ENCODE measurements at regions not wholly inside any gene's neighbourhood (a gene's known extent, or its start where the extent isn't known, plus 50 kb on each side); places are given as distances from the start of the nearest gene placed in this dataset.

- no peak for TF ChIP-seq EZH2 (IDR thresholded peaks at IDR 0.05; ENCODE audit: low read length)
- TF ChIP-seq CTCF (optimal IDR thresholded peaks at IDR 0.05 in 1 of 3, IDR thresholded peaks at IDR 0.05 in 1 of 3, conservative IDR thresholded peaks at IDR 0.05 in 1 of 3; ENCODE audit: extremely low read depth in 1 of 3, insufficient read depth in 2 of 3, low read length in 3 of 3), result no peak
- Histone ChIP-seq H3K27me3 (ENCODE audit: control insufficient read depth, extremely low read depth, insufficient read depth, low read length) (no peaks in the 10 kb centered on the region), H2AFZ (ENCODE audit: control insufficient read depth, low read length) (no peak overlapping the region), H3K9me3 (ENCODE audit: control insufficient read depth, low read depth, low read length) (peaks cover 3% of the 10 kb centered on the region), H3K36me3 (ENCODE audit: control insufficient read depth in 2 of 2, extremely low read depth in 1 of 2, insufficient read depth in 2 of 2, low read length in 2 of 2) (no peaks in the 10 kb centered on the region), H3K79me2 (ENCODE audit: control insufficient read depth, insufficient read depth, low read length) (no peaks in the 10 kb centered on the region), H3K4me3 (ENCODE audit: control insufficient read depth in 2 of 3, extremely low read depth in 1 of 3, insufficient read depth in 2 of 3, low read depth in 1 of 3, low read length in 3 of 3) (no peak overlapping the region), H4K20me1 (ENCODE audit: control insufficient read depth, extremely low read depth, insufficient read depth, low read length) (no peaks in the 10 kb centered on the region), H3K4me2 (ENCODE audit: control insufficient read depth, extremely low read depth, insufficient read depth, low read depth, low read length) (no peak overlapping the region), H3K9me1 (ENCODE audit: control insufficient read depth, extremely low read depth, insufficient read depth, low read length) (no peaks in the 10 kb centered on the region), H3K27ac (ENCODE audit: control insufficient read depth, insufficient read depth, low read length) (no peak overlapping the region), H3K4me1 (ENCODE audit: control insufficient read depth, extremely low read depth, insufficient read depth, low read length) (no peaks in the 10 kb centered on the region), H3K9ac (ENCODE audit: control insufficient read depth, extremely low read depth, insufficient read depth, low read length) (no peak overlapping the region)
- dilution Hi-C loops (cut with MboI; ENCODE audit: extremely low pct_ligation_motif_present, low sequenced_read_pairs), result no loop called here
- no peak for DNase-seq (ENCODE audit: low read depth, low spot score)
- no peak for FAIRE-seq
Measured at GRCh38 chr16:86213437-86214205, 296.7 kb upstream of the FOXF1 start.

- FAIRE-seq (no peak), DNase-seq (ENCODE audit: low read depth, low spot score) (no peak)
- Histone ChIP-seq H3K9me3 (ENCODE audit: control insufficient read depth, low read depth, low read length) (peaks cover 3% of the 10 kb centered on the region), H3K4me1 (ENCODE audit: control insufficient read depth, extremely low read depth, insufficient read depth, low read length) (no peaks in the 10 kb centered on the region), H3K4me2 (ENCODE audit: control insufficient read depth, extremely low read depth, insufficient read depth, low read depth, low read length) (no peak overlapping the region), H3K36me3 (ENCODE audit: control insufficient read depth in 2 of 2, extremely low read depth in 1 of 2, insufficient read depth in 2 of 2, low read length in 2 of 2) (no peaks in the 10 kb centered on the region), H4K20me1 (ENCODE audit: control insufficient read depth, extremely low read depth, insufficient read depth, low read length) (no peaks in the 10 kb centered on the region), H3K27ac (ENCODE audit: control insufficient read depth, insufficient read depth, low read length) (no peak overlapping the region), H3K79me2 (ENCODE audit: control insufficient read depth, insufficient read depth, low read length) (no peaks in the 10 kb centered on the region), H3K9me1 (ENCODE audit: control insufficient read depth, extremely low read depth, insufficient read depth, low read length) (no peaks in the 10 kb centered on the region), H3K27me3 (ENCODE audit: control insufficient read depth, extremely low read depth, insufficient read depth, low read length) (no peaks in the 10 kb centered on the region), H2AFZ (ENCODE audit: control insufficient read depth, low read length) (no peak overlapping the region), H3K4me3 (ENCODE audit: control insufficient read depth in 2 of 3, extremely low read depth in 1 of 3, insufficient read depth in 2 of 3, low read depth in 1 of 3, low read length in 3 of 3) (no peak overlapping the region), H3K9ac (ENCODE audit: control insufficient read depth, extremely low read depth, insufficient read depth, low read length) (no peak overlapping the region)
- dilution Hi-C loops (cut with MboI; ENCODE audit: extremely low pct_ligation_motif_present, low sequenced_read_pairs), result no loop called here
- no peak for TF ChIP-seq EZH2 (IDR thresholded peaks at IDR 0.05; ENCODE audit: low read length)
- TF ChIP-seq CTCF (optimal IDR thresholded peaks at IDR 0.05 in 1 of 3, IDR thresholded peaks at IDR 0.05 in 1 of 3, conservative IDR thresholded peaks at IDR 0.05 in 1 of 3; ENCODE audit: extremely low read depth in 1 of 3, insufficient read depth in 2 of 3, low read length in 3 of 3), result no peak
Measured at GRCh38 chr16:86214326-86215232, 295.7 kb upstream of the FOXF1 start.

Data from keratinocyte (primary cell).